Adrenal gland (tissue), 5 donors: ENCODE measurements at regions not wholly inside any gene's neighbourhood (a gene's known extent, or its start where the extent isn't known, plus 50 kb on each side); places are given as distances from the start of the nearest gene placed in this dataset.

ENCODE experiments used
- POLR2A ChIP-seq, 2 donors: fragments of 450-650 bp; IDR thresholded peaks; one replicate each; pipeline ENCODE4 v1.6.1; 2017; ENCODE audit warnings: antibody characterized with exemption in 2 of 2, mild to moderate bottlenecking in 2 of 2, moderate library complexity in 1 of 2
- TF ChIP-seq, protein P1 (sequence below), 6 experiments: fragments of 450-650 bp in 4 of 6; fragments of 200-600 bp in 2 of 6; sonication (generic) in 1 of 6; IDR thresholded peaks; 1 replicate in 5 of 6; 2 replicates in 1 of 6; pipeline versions ENCODE4 v1.5.1 to v1.8.0; 2016 to 2021; ENCODE audit warnings: antibody characterized with exemption in 6 of 6, mild to moderate bottlenecking in 2 of 6, moderate library complexity in 1 of 6
- donor health status: DM: no; HTN: no; CAD: no.

- no peak for TF ChIP-seq POLR2A (IDR thresholded peaks at IDR 0.05)
- TF ChIP-seq, protein P1, sequence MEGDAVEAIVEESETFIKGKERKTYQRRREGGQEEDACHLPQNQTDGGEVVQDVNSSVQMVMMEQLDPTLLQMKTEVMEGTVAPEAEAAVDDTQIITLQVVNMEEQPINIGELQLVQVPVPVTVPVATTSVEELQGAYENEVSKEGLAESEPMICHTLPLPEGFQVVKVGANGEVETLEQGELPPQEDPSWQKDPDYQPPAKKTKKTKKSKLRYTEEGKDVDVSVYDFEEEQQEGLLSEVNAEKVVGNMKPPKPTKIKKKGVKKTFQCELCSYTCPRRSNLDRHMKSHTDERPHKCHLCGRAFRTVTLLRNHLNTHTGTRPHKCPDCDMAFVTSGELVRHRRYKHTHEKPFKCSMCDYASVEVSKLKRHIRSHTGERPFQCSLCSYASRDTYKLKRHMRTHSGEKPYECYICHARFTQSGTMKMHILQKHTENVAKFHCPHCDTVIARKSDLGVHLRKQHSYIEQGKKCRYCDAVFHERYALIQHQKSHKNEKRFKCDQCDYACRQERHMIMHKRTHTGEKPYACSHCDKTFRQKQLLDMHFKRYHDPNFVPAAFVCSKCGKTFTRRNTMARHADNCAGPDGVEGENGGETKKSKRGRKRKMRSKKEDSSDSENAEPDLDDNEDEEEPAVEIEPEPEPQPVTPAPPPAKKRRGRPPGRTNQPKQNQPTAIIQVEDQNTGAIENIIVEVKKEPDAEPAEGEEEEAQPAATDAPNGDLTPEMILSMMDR (IDR thresholded peaks at IDR 0.05) = no peak
Observed at GRCh38 chr16:65200156-65200773, 78.4 kb upstream of the CDH11 start.
